ENCODE measurements at regions not wholly inside any gene's neighbourhood (a gene's known extent, or its start where the extent isn't known, plus 50 kb on each side); places are given as distances from the start of the nearest gene placed in this dataset.
A peak's percentile ranks its signal among the peaks of the same experiment; 100 is the strongest.
"Not testable (repeated sequence)": the region's sequence is repeated elsewhere in the genome, so short reads cannot be mapped to it uniquely, and the experiment has no call there.

- ATAC-seq: peak; percentile 83
- peak; percentile 61 for DNase-seq
- intact Hi-C loops (cut with micrococcal nuclease): no loop called here
These were observed 249.1 kb upstream of the MCTP2 start for GRCh38 chr15:93982226-93982727.

- intact Hi-C loops (cut with micrococcal nuclease): no loop called here
- no peak for ATAC-seq
- DNase-seq: no peak
These were observed 249.7 kb upstream of the MCTP2 start for GRCh38 chr15:93981706-93982105.

- DNase-seq: peak; percentile 59
- intact Hi-C loops (cut with micrococcal nuclease): no loop called here
- ATAC-seq: peak; percentile 84
These were observed 251.0 kb upstream of the MCTP2 start for GRCh38 chr15:93980261-93980911.

GRCh38 chr15:93974804-93975481 is 256.4 kb upstream of the MCTP2 start:
- ATAC-seq (no peak), DNase-seq (no peak)
- intact Hi-C loops (cut with micrococcal nuclease): no loop called here

GRCh38 chr15:93973287-93973686 is 258.1 kb upstream of the MCTP2 start:
- intact Hi-C loops (cut with micrococcal nuclease): no loop called here
- ATAC-seq (peak; percentile 79), DNase-seq (peak; percentile 47)

- intact Hi-C loops (cut with micrococcal nuclease): no loop called here
These were observed 262.6 kb upstream of the MCTP2 start for GRCh38 chr15:93968773-93969172.

DNA sequence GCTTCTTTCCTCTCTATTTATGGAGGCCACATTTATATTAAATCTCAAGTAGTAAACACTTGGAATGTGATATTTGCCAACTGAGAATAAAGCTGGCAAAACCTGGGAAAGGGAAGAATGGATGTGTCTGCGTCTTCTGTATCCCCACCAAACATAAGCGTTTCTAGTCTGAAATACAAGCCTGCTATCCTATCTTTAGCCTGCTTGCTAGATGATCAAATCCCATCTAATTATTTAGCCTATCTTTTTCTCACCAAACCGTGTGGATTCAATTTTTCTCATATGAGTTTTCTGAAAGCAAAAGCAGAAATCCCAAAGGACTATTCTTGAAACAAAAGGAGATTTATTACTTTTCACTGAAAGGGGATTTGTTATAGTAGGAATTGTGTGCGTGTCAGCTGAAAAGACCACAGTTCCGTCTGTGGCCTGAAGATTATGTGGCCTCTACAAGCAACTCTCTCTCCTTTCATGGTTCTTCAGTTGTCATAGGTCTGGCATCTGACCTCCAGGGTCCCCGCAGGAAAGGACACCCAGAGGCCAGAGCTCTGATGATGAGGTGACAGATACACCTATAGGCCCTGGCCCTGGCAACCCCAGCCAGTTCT is 266.0 kb upstream of the MCTP2 start:
- ATAC-seq (no peak), DNase-seq (no peak)
- intact Hi-C loops (cut with micrococcal nuclease): no loop called here

More at GRCh38 chr15:93968773-93969172, 262.6 kb upstream of the MCTP2 start:
- DNase-seq (no peak), ATAC-seq (no peak)

DNA sequence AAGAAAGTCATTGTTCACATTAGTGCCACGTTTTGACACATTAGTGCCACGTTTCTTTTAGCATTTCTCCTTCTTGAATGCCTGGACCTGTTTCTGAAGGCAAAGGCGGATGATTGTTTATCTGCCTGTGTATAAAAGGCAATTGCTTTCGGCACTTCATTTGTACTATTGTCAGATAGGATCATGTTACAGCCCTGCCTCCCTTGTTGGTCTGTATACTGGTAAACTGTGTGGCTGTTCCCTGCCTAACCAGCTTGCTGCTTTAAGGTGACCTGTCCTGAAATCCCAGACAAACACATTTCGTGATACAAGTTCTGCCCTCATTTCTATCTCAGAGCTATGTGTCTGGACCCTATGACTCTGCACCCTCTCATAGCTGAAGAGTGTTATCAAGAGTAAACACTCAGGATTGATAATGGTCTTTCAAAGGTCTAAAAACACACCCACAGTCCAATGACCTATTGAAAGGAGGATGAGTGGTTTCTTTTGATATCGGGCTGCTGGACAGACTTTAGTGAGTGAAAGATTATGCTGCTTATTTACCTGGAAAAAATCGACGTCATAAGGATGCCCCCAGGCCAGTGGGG is 276.3 kb upstream of the MCTP2 start:
- no peak for DNase-seq
- intact Hi-C loops (cut with micrococcal nuclease): no loop called here
- no peak for ATAC-seq

DNA sequence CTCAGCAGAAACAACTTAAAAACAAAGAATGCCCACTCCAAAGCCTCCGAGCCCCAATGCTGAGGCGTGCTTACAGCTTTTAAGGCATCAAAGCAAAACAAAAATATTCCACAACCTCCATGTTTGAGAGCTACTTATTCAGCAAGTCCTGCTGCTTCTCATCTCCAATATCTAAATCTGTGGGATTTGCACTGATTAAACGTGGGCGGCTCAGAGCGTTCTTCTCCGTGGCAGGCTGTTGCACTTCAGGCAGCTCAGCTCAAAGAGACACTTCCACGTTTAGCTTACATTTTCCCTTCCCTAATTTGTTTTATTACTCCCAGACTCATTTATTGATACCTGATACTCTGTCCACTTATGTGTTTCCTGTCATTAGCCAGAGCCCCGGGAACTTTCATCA is 282.6 kb upstream of the MCTP2 start:
- intact Hi-C loops (cut with micrococcal nuclease): no loop called here
- no peak for DNase-seq
- ATAC-seq: no peak

DNA sequence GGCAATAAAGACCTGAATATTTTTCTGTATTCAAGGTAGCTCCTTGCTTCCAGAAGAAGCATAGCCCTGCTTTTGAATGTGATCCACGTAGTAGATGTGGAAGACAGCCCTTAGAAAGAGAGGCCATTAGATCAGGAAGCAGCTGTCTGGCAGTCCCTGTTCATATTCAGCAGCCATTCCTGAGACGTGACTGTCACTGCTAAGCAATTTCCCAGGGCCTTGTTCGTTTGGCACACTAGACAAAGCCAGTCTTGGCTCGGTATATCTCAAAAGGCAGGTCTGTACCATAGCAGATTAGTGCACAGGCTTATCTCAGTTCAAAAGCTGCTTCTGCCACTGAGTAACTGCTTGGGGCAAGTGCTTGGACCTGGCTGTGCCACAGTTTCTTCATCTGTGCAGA is 287.8 kb upstream of the MCTP2 start:
- DNase-seq (no peak), ATAC-seq (no peak)
- intact Hi-C loops (cut with micrococcal nuclease): no loop called here

- ATAC-seq (peak; percentile 64), DNase-seq (no peak)
- intact Hi-C loops (cut with micrococcal nuclease): no loop called here
These were observed 289.1 kb upstream of the MCTP2 start for GRCh38 chr15:93942269-93942694.

GRCh38 chr15:93941697-93942096 is 289.7 kb upstream of the MCTP2 start:
- intact Hi-C loops (cut with micrococcal nuclease): no loop called here
- no peak for DNase-seq
- peak; percentile 96 for ATAC-seq

DNA sequence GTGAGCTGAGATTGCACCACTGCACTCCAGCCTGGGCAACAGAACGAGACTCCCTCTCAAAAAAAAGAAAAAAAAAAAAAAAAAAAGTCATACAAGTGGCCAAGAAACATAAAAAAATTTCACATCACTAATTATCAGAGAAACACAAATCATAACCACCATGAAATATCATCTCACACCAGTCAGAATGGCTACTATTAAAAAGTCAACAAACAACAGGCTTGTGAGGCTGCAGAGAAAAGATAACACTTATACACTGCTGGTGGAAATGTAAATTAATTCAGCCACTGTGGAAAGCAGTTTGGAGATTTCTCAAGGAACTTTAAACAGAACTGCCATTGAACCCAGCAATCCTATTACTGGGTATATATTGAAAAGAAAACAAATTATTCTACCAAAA is 291.1 kb upstream of the MCTP2 start:
- ATAC-seq (no peak), DNase-seq (no peak)
- intact Hi-C loops (cut with micrococcal nuclease): no loop called here

DNA sequence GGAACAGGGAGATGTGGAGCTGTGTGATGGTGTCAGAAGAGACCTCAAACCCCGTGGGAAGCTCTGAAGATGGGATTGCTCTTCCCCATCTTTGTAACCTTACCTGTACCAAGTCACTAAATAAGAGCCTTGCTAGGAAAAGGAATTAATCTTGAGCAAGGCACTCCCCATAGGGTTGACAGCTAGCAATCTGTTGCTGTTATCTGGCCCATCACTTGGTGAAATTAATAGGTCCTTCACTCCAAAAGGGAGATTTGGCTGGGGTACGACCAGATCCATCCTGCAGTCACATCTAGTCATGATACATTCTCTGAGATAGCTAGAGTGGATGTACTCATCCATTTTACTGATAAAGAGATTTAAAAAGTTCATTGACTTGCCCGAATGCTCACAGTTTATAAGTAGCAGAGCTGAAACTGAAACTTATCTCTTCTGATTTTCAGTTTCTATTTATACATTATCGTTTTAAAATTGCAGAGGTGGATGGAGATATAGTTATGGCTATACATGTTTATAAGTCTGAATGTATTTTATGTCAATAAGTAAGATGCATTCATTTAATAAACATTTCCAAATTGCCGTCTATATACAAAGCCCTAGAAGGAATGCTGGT is 299.1 kb upstream of the MCTP2 start:
- DNase-seq: no peak

GRCh38 chr15:93929375-93930094 is 301.8 kb upstream of the MCTP2 start:
- ATAC-seq (peak; percentile 99), DNase-seq (peak; percentile 48)
- intact Hi-C loops (cut with micrococcal nuclease): no loop called here

More for the DNA sequence above, 299.1 kb upstream of the MCTP2 start:
- no peak for ATAC-seq
- intact Hi-C loops (cut with micrococcal nuclease): no loop called here

DNA sequence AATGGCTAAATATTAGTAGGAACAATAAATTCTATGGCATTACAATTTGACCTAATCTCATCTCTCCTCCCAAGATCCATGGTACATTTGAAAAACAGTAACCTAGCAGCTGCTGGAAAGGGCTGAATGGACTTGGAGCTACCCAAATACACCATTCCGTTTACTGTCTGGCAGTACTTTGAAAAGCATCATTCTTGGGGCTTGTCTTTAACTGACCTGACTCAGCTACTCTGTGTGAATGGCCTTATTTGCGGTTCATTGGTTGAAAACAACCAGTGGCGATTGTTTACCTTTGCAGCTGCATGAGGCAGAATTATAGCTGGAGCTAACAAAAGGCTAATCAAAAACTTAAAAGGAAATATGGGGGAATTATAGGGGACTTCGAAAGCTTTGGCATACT is 311.2 kb upstream of the MCTP2 start:
- DNase-seq: no peak
- ATAC-seq: no peak
- intact Hi-C loops (cut with micrococcal nuclease): no loop called here

DNA sequence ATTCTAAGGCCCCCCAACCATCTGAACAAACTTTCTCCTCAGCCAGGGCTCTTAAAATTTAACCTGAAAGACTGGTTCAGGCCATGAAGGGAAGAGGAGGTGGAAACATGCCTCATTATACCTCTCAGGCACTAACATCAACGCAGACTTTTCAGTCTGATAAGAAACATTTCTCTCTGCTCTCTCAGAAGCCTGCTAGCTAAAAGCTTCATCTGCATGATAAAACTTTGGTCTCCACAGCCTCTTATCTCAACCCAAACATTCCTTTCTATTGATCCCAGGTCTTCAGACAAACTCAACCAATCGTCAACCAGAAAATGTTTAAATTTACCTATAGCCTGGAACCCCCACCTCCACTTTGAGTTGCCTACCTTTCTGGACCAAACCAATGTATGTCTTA is 312.6 kb upstream of the MCTP2 start:
- intact Hi-C loops (cut with micrococcal nuclease); ATAC-seq; DNase-seq: not testable (repeated sequence)

GRCh38 chr15:93917181-93917580 is 314.2 kb upstream of the MCTP2 start:
- intact Hi-C loops (cut with micrococcal nuclease): no loop called here
- ATAC-seq (no peak), DNase-seq (no peak)

GRCh38 chr15:93913871-93914270 is 317.5 kb upstream of the MCTP2 start:
- DNase-seq (no peak), ATAC-seq (no peak)
- intact Hi-C loops (cut with micrococcal nuclease): no loop called here

Measured in left ventricle myocardium superior (tissue), 1 donor.